ENCODE measurements at regions not wholly inside any gene's neighbourhood (a gene's known extent, or its start where the extent isn't known, plus 50 kb on each side); places are given as distances from the start of the nearest gene placed in this dataset.

DNA sequence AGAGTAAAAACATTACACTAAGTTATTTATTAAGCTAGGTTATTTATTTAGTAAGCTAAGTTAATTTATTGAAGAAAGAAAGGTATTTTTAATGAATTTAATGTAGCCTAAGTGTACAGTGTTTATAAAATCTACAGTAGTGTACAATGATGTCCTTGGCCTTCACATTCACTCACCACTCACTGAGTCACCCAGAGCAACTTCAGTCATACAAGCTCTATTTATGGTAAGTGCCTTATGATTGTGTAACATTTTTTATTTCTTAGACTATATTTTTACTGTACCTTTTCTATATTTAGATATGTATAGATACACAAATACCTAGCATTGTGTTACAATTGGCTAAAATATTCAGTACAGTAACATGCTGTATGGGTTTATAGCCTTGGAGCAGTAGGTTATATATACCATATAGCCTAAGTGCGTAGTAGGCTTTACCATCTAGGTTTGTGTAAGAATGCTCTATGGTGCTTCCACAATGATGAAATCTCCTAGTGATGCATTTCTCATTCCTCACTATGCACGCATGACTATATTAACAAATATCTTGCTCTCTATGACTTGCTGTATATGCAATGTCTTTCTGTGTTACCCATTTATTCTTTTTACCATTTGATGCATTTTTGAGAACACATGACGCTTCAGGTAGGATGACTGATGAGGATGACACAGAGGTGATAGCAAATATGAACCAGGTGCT, 309.6 kb upstream of the ATXN7L3B start:
- Histone ChIP-seq H2BK12ac (ENCODE audit: insufficient read length, low read depth, low read length) (no peak overlapping the region), H4K8ac (replicated peaks; ENCODE audit: insufficient read length, low read depth, low read length) (no peak overlapping the region), H2AK5ac (ENCODE audit: insufficient read length, low read length) (no peak overlapping the region), H3K27me3 (ENCODE audit: insufficient read depth, low read length) (no peaks in the 10 kb centered on the region), H3K4ac (ENCODE audit: low read depth, low read length) (no peak overlapping the region), H4K20me1 (ENCODE audit: control insufficient read depth, insufficient read depth, insufficient read length) (no peaks in the 10 kb centered on the region), H3T11ph (ENCODE audit: low read length) (no peak overlapping the region), H2BK20ac (ENCODE audit: low read depth, low read length, poor library complexity, severe bottlenecking) (no peak overlapping the region), H3K56ac (ENCODE audit: insufficient read length, low read depth, low read length) (no peak overlapping the region), H2BK120ac (ENCODE audit: low read depth, low read length, poor library complexity, severe bottlenecking) (no peak overlapping the region), H3K27ac (ENCODE audit: insufficient read length, low read depth, low read length) (no peak overlapping the region), H3K4me2 (ENCODE audit: insufficient read depth, insufficient read length, low read length) (no peak overlapping the region), H3K79me1 (ENCODE audit: insufficient read depth, low read depth, low read length, poor library complexity, severe bottlenecking) (no peaks in the 10 kb centered on the region), H3K23me2 (ENCODE audit: insufficient read length, low read depth, low read length, poor library complexity, severe bottlenecking) (no peaks in the 10 kb centered on the region), H2BK15ac (ENCODE audit: low read depth, low read length) (no peak overlapping the region), H3K79me2 (ENCODE audit: insufficient read depth, low read length) (no peaks in the 10 kb centered on the region), H3K18ac (ENCODE audit: insufficient read length, low read depth, low read length) (no peak overlapping the region), H4K91ac (ENCODE audit: insufficient read length, low read depth, low read length) (no peak overlapping the region), H3K4me1 (ENCODE audit: insufficient read depth, low read length) (no peaks in the 10 kb centered on the region), H3K9me3 (ENCODE audit: control insufficient read depth, low read depth, low read length) (no peaks in the 10 kb centered on the region), H4K5ac (ENCODE audit: insufficient read length, low read depth, low read length) (no peak overlapping the region), H2BK5ac (ENCODE audit: insufficient read length, low read length) (no peak overlapping the region), H3K23ac (ENCODE audit: insufficient read length, low read depth, low read length) (no peak overlapping the region), H3K14ac (ENCODE audit: insufficient read depth, low read length) (no peak overlapping the region), H3K9ac (ENCODE audit: extremely low read depth, insufficient read length, low read length) (no peak overlapping the region), H2AFZ (ENCODE audit: low read length) (no peak overlapping the region)
- H3K4me1 Mint-ChIP-seq: 0 out of 4 replicates have a peak, but pooled peaks cover 0 to 5% of the 10 kb centered on the region in 2 experiments
- no peak overlapping the region for H3K27ac Mint-ChIP-seq
- TF ChIP-seq, protein P1, sequence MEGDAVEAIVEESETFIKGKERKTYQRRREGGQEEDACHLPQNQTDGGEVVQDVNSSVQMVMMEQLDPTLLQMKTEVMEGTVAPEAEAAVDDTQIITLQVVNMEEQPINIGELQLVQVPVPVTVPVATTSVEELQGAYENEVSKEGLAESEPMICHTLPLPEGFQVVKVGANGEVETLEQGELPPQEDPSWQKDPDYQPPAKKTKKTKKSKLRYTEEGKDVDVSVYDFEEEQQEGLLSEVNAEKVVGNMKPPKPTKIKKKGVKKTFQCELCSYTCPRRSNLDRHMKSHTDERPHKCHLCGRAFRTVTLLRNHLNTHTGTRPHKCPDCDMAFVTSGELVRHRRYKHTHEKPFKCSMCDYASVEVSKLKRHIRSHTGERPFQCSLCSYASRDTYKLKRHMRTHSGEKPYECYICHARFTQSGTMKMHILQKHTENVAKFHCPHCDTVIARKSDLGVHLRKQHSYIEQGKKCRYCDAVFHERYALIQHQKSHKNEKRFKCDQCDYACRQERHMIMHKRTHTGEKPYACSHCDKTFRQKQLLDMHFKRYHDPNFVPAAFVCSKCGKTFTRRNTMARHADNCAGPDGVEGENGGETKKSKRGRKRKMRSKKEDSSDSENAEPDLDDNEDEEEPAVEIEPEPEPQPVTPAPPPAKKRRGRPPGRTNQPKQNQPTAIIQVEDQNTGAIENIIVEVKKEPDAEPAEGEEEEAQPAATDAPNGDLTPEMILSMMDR (conservative IDR thresholded peaks at IDR 0.05): no peak
- DNase-seq: no peak
- no peak overlapping the region for H3K4me3 Mint-ChIP-seq
- no peaks in the 10 kb centered on the region for H3K27me3 Mint-ChIP-seq (ENCODE audit: low read depth)
- no peaks in the 10 kb centered on the region; a peak in 1 of 7 replicates for H3K36me3 Mint-ChIP-seq (ENCODE audit: insufficient read depth in 1 of 3, low read depth in 3 of 3)
- WGBS (ENCODE audit: extremely low coverage, insufficient read length, low lambda C conversion rate): no CpG with 5 or more reads among the region's 3 CpGs
- H3K9me3 Mint-ChIP-seq: no peaks in the 10 kb centered on the region

Data from H9 (cell line).